Esophagus muscularis mucosa (tissue), 4 donors: ENCODE measurements at regions not wholly inside any gene's neighbourhood (a gene's known extent, or its start where the extent isn't known, plus 50 kb on each side); places are given as distances from the start of the nearest gene placed in this dataset.

Experiments used
- DNase-seq: peaks from one replicate; pipeline ENCODE4 v3.0.0-alpha.2; 2017; ENCODE audit errors: extremely low spot score
- H3K27ac ChIP-seq, 4 donors: fragments of 200-600 bp; sonication (generic); replicated peaks in 1 of 4; 1 replicate in 3 of 4; 2 replicates in 1 of 4; pipeline ENCODE4 v1.5.1; 2016 to 2019; ENCODE audit warnings: mild to moderate bottlenecking in 1 of 4
- H3K27me3 ChIP-seq, 4 donors: fragments of 200-600 bp; sonication (generic); one replicate each; pipeline versions ENCODE4 v1.5.1 to v1.6.0; 2016 to 2019
- H3K36me3 ChIP-seq, 4 donors: fragments of 200-600 bp; sonication (generic); one replicate each; pipeline ENCODE4 v1.5.1; 2016 to 2019
- H3K4me1 ChIP-seq, 4 donors: fragments of 200-600 bp; sonication (generic); one replicate each; pipeline ENCODE4 v1.5.1; 2016 to 2019
- H3K4me3 ChIP-seq, 4 donors: fragments of 200-600 bp; sonication (generic); 1 replicate in 2 of 4; 2 replicates in 2 of 4; pipeline ENCODE4 v1.5.1; 2016 to 2019; ENCODE audit warnings: mild to moderate bottlenecking in 4 of 4, moderate library complexity in 1 of 4
- H3K9me3 ChIP-seq, 4 donors: fragments of 200-600 bp; sonication (generic); 1 replicate in 3 of 4; 2 replicates in 1 of 4; pipeline ENCODE4 v1.5.1; 2016 to 2019
- CTCF ChIP-seq, 3 experiments: fragments of 200-600 bp in 2 of 3; fragments of 450-650 bp in 1 of 3; sonication (generic) in 2 of 3; IDR thresholded peaks; one replicate each; pipeline ENCODE4 v1.5.1; 2017 to 2019; ENCODE audit warnings: antibody characterized with exemption in 3 of 3, mild to moderate bottlenecking in 2 of 3, moderate library complexity in 1 of 3
- EP300 ChIP-seq: sonication (generic); formaldehyde crosslinking; IDR thresholded peaks from one replicate; pipeline ENCODE4 v1.6.1; 2017; ENCODE audit warnings: antibody characterized with exemption
- POLR2A ChIP-seq: fragments of 450-650 bp; IDR thresholded peaks from one replicate; pipeline ENCODE4 v1.6.1; 2017; ENCODE audit warnings: antibody characterized with exemption, moderate library complexity, mild to moderate bottlenecking, low read depth
- POLR2AphosphoS5 ChIP-seq, 2 donors: sonication (generic); formaldehyde crosslinking; IDR thresholded peaks; one replicate each; pipeline ENCODE4 v1.6.1; 2017; ENCODE audit warnings: antibody characterized with exemption in 2 of 2
- WGBS: methylation state at CpG from one replicate; pipeline ENCODE4 v1.1.5; 2018; 5-methylcytosine and 5-hydroxymethylcytosine counted together
- intact Hi-C: fragments of 100-400 bp; cut with DNase I; formaldehyde crosslinking; loops from one replicate; pipeline ENCODE4 v1.15.1; 2023

GRCh38 chr2:80737047-80737446 lies 432.5 kb upstream of the LRRTM1 start:
- H3K9me3 ChIP-seq, result peaks cover 0 to 16% (median 11%) of the 10 kb centered on the region in 4 donors
- H3K27ac ChIP-seq, result no peak overlapping the region
- no peaks in the 10 kb centered on the region for H3K36me3 ChIP-seq
- H3K4me3 ChIP-seq, result no peak overlapping the region
- no peak for DNase-seq
- no peaks in the 10 kb centered on the region for H3K4me1 ChIP-seq
- no peaks in the 10 kb centered on the region for H3K27me3 ChIP-seq
- 89% methylated on average over 3 of the region's 3 CpGs for WGBS
- intact Hi-C loops, result no loop called here
- TF ChIP-seq POLR2A (no peak), POLR2AphosphoS5 (IDR thresholded peaks at IDR 0.05) (no peak), EP300 (no peak), CTCF (IDR thresholded peaks at IDR 0.05) (no peak)

GRCh38 chr2:80725001-80725400 lies 420.4 kb upstream of the LRRTM1 start:
- intact Hi-C loops, result no loop called here
- TF ChIP-seq POLR2AphosphoS5 (IDR thresholded peaks at IDR 0.05) (no peak), EP300 (no peak), CTCF (IDR thresholded peaks at IDR 0.05) (no peak), POLR2A (no peak)
- no peaks in the 10 kb centered on the region for H3K4me1 ChIP-seq
- peaks cover 0 to 4% (median 2%) of the 10 kb centered on the region in 4 donors for H3K9me3 ChIP-seq
- no peaks in the 10 kb centered on the region for H3K36me3 ChIP-seq
- 65% methylated on average over 1 of the region's 1 CpG for WGBS
- no peak overlapping the region for H3K27ac ChIP-seq
- no peak overlapping the region for H3K4me3 ChIP-seq
- no peaks in the 10 kb centered on the region for H3K27me3 ChIP-seq
- no peak for DNase-seq

GRCh38 chr2:80722803-80723202 lies 418.3 kb upstream of the LRRTM1 start:
- DNase-seq, result no peak
- Histone ChIP-seq H3K36me3 (no peaks in the 10 kb centered on the region), H3K27me3 (no peaks in the 10 kb centered on the region), H3K4me3 (no peak overlapping the region), H3K4me1 (no peaks in the 10 kb centered on the region), H3K27ac (no peak overlapping the region), H3K9me3 (no peaks in the 10 kb centered on the region)
- intact Hi-C loops, result no loop called here
- TF ChIP-seq POLR2A (no peak), CTCF (IDR thresholded peaks at IDR 0.05) (no peak), EP300 (no peak), POLR2AphosphoS5 (IDR thresholded peaks at IDR 0.05) (no peak)
- 96% methylated on average over 2 of the region's 2 CpGs for WGBS

- TF ChIP-seq CTCF (IDR thresholded peaks at IDR 0.05) (no peak), POLR2AphosphoS5 (IDR thresholded peaks at IDR 0.05) (no peak), EP300 (no peak), POLR2A (no peak)
- H3K36me3 ChIP-seq, result no peaks in the 10 kb centered on the region
- no peaks in the 10 kb centered on the region for H3K9me3 ChIP-seq
- no peak overlapping the region for H3K27ac ChIP-seq
- intact Hi-C loops, result no loop called here
- 83% methylated on average over 3 of the region's 3 CpGs for WGBS
- no peaks in the 10 kb centered on the region for H3K4me1 ChIP-seq
- no peaks in the 10 kb centered on the region for H3K27me3 ChIP-seq
- H3K4me3 ChIP-seq, result no peak overlapping the region
- DNase-seq, result no peak
Measured at GRCh38 chr2:80719607-80720006, 415.1 kb upstream of the LRRTM1 start.

- Histone ChIP-seq H3K4me3 (no peak overlapping the region), H3K27ac (no peak overlapping the region), H3K9me3 (no peaks in the 10 kb centered on the region), H3K36me3 (no peaks in the 10 kb centered on the region), H3K4me1 (no peaks in the 10 kb centered on the region), H3K27me3 (no peaks in the 10 kb centered on the region)
- WGBS, result 94% methylated on average over 1 of the region's 1 CpG
- TF ChIP-seq CTCF (IDR thresholded peaks at IDR 0.05) (no peak), EP300 (no peak), POLR2AphosphoS5 (IDR thresholded peaks at IDR 0.05) (no peak)
- intact Hi-C loops, result no loop called here
- DNase-seq, result no peak
Measured at GRCh38 chr2:80715433-80715832, 410.9 kb upstream of the LRRTM1 start.
